GM21360 (cell line): ENCODE measurements at regions not wholly inside any gene's neighbourhood (a gene's known extent, or its start where the extent isn't known, plus 50 kb on each side); places are given as distances from the start of the nearest gene placed in this dataset.
"Not testable (repeated sequence)": the region's sequence is repeated elsewhere in the genome, so short reads cannot be mapped to it uniquely, and the experiment has no call there.

ENCODE experiments used
- ATAC-seq: cut with Tn5 transposase; IDR thresholded peaks from one replicate; pipeline ENCODE4 v1.9.1; 2021; ENCODE audit warnings: mild to moderate bottlenecking, moderate library complexity; ENCODE audit not compliant: unreplicated experiment

DNA sequence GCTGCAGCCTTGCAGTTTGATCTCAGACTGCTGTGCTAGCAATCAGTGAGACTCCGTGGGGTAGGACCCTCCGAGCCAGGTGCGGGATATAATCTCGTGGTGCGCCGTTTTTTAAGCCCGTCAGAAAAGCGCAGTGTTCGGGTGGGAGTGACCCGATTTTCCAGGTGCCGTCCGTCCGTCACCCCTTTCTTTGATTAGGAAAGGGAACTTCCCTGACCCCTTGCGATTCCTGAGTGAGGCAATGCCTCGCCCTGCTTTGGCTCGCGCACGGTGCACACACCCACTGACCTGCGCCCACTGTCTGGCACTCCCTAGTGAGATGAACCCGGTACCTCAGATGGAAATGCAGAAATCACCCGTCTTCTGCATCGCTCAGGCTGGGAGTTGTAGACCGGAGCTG, 203.2 kb downstream of the SNCAIP start:
- not testable (repeated sequence) for ATAC-seq

DNA sequence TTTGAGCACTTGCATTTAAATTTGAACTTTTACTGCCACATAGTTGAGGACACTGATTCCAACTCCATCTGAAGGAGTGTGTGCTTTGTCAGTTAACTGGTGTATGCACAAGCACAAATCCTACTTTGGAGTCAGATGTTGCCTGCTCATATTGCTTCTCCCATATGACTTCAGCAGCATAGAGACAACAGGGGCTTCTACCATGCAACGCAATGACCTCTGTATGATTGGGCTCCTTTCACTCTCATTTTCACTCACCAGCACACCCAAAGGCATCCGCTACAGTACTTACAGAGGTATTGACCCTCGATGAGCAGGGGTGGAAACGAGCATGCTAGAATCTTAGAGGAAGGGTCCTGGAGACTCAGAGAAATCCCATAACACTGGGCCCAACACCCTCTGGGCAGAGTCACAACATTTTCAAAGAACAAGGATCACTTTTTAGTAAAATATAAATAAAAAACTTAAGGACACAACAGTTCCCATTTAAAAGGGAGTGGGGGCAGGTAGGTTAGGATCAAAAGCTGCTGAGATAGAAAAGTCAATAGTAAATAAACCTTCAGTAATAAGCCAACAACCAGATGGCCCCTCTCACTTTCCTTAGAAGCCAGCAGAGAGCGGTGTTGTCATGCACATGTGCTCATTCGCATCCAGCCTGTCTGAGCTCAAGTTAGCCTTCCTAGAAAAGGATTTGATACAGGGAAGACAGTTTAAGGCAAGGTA, 203.8 kb downstream of the SNCAIP start:
- ATAC-seq: peak; percentile 81

DNA sequence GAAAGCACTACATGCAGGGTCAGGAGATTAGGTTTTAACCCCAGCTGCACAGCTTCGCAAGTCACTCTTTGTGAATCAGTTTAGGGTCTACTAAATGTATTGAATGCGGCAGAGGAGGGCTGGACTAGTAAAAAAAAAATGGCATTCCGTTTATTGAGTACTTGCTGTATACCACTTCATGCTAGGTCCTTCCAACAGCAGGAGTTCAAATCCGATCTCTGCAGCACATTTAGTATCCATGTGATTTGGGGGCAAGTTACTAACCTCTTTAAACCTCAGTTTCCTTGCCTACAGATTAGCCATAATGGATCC, 204.4 kb downstream of the SNCAIP start:
- ATAC-seq: no peak

DNA sequence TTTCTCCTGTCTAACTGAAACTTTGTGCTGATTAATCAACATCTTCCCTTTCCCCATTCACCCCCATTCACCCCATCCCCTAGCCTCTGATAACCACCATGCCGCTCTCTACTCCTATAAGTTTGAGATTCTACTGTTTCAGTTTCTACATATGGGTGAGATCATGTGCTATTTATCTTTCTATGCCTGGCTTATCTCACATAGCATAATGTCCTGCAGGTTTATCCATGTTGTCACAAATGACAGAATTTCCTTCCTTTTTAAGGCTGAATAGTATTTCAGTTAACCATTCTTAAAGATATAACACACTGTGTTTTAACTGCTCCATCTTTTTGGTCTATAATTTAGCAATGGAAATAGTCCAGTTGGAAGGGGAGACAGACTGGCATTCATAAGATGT, 205.1 kb downstream of the SNCAIP start:
- ATAC-seq: no peak

DNA sequence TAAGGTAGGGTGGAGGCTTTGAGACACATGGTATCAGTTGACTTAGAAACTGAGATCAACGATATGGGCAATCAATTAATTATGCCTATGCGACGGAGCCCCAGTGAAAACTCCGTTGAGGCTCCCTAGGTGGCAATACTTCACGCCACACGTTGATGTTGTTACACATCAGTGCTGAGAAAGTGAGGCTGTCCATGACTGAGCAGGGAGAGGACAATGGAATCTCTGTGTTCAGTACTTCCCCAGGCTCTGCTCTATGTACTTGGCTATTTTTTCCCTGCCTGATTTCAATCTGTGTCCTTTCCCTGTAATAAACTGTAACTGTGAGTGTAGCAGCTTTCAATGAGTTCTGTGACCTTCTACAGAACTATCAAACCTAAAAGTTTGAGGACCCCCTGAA, 211.7 kb downstream of the SNCAIP start:
- no peak for ATAC-seq

DNA sequence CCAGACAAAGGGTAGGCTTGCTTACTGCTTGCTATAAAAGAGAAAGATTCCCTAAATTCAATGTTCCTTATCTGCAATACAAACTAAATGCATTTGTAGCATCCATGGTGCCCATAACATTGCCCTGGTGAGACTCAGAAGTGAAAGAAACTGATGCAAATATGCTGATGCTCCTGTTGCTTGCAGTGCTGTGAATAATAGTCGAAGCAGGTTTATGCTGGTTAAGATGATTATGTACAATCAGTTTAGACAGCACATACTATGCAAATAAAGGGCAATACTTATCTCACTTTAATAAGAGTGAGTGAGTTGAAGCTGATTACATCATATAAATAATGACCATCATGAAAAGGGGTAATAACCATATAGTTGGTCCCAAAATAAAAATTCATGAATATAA, 215.5 kb downstream of the SNCAIP start:
- no peak for ATAC-seq

DNA sequence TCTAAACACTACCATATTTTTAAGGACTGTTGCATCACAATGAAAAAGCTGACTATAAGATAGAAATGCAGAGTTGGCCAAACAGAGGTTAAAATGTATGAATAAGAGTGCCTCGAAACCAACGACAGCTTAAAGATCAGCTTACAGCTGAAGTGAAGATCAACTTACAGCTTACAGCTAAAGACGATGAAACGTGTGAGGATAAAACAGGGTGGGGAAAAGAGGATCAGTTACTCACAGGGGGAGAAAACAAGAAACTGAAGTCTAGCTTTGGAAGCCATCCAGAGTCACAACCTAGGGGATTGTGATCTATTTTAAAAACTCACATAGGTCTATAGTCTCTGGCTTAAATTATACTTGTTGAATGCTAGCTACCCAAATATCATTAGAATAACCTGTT, 220.0 kb downstream of the SNCAIP start:
- ATAC-seq: no peak

DNA sequence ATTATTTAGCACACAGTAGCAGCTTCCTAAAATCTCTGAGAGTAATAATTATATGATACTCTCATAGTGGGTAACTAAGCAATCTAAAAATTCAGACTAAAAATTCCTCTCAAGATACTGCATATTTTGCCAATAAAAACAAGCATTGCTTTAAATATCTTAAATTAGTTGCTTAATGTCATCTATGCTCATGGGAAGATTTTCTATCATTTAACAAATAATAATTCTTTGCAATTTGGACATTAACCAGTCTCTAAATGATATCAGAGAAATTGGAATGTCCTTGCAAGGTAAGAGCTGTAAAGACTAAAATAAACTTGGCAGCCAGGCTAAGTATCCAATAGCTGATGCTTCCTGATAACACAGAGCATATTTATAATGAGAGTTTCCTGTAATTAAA, 221.8 kb downstream of the SNCAIP start:
- no peak for ATAC-seq

DNA sequence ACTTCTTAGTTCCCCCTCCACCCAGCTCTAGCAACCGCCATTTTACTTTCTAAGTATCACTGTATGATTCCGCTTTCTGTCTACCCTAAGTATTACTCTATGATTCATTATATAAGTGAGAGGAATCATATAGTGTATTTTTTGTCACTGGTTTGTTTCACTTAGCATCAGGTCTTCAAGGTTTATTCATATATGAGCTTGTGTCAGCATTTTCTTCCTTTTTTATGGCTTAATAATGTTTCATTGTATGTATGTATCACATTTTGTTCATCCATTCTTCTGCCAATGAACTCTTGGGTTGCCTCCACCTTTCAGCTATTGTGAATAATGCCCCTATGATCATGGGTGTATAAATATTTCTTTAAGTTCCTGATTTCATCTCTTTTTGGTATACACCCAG, 222.8 kb downstream of the SNCAIP start:
- ATAC-seq: no peak

DNA sequence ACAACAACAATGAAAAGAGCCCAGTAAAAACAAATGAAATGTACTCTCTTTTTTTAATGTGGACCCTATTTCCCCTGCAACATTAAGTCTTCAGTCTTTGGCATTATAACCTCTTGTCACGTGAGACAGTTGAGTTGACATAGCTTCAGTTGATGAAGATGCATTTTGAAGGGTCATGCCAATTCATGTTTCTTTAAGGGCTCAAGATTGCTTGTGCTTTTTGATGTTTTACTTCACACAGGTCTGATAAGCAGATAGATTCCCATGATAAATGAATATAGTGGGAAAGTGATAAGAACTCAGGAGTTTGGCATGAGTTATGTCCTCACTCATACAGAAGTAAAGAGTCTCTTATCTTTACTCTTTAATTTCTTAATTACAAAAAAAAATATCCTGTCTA, 229.4 kb downstream of the SNCAIP start:
- no peak for ATAC-seq

DNA sequence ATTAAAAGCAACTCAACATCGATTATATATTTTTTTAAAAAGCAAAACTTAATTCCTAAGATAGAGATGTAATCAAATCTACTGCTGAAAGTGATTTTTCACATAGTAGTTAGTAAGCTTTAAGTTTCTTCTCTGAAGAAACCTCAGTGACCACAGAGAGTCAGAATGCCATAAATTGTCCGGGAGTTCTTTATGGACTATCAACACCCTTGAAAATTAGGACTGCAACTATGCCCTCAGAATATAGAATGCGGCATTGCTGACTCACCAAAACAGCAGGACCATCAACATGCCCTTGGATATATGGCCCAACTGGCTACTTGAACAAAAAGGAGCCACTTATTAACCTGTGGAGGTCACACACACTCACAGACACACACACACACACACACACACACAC, 228.9 kb upstream of the SNX2 start:
- ATAC-seq: no peak

DNA sequence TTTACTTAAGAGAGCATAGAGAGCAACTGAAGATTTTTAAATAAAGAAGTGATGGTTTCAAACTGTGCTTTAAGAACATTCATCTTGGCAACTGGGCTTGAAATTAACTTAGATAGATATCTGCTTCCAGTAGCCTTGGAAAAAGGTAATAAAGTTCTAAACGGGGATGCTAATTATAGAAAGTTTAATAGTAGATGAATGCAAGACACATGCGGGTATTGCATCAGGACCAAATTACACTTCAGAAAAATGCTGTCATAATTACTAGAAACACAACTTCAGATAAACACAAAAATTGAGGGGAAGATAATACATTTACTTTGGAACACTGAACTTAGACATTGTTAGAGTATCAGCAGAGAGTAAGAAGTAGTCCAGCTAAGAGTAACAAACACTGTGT, 227.7 kb upstream of the SNX2 start:
- ATAC-seq: no peak

DNA sequence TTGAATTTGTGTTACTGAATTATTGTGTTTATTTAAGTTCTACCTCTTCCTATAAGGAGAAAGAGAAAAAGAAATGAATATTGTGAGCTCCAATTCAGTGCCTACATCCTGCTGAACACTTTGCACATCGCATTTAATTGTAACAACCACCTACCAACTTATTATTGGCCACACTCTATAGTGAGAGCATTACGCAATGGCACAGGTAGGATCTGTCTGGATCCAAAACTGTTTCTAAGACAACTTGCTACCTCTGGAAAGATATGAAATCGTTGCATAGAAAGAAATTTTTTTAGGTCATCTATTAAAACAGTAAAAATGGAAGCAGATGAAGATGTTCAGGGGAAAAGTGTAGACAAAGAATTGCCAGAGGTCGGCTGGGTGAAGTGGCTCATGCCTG, 227.2 kb upstream of the SNX2 start:
- ATAC-seq: no peak

DNA sequence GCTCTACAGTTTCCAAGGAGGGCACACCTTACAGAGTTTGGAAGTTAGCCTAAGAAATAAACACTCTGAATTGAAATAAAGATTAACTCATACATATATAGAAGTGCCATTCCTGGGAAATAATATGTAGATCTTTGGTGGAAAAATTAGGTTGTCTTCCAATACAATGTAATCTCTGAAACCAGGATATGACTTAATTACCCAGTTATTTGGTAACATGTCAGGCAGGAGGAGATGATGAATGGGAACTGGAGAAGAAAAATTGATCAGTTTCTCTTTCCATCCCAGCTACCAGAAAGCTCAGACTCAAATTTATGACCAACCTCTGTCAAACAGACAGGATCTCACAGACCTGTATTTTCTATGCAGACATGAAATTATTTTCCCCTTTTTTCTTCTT, 215.2 kb upstream of the SNX2 start:
- no peak for ATAC-seq

DNA sequence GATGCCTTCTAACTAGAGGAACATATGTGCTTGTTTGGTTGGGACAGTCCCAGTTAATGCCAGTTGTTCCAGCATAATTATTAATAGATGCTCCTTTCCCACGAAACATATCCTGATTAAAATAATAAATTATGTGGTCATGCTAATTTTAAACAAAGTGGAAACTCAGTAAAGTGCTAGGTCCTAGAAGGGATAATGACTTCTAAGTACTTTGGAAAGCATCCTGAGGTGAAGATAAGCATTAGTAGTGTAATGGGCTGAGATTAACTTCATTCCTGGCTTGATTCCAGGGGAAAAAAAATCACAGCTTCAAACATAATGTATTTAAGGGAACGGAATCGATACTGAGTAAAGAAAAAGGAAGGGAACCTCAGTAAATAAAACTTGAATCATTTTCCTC, 213.7 kb upstream of the SNX2 start:
- ATAC-seq: no peak

DNA sequence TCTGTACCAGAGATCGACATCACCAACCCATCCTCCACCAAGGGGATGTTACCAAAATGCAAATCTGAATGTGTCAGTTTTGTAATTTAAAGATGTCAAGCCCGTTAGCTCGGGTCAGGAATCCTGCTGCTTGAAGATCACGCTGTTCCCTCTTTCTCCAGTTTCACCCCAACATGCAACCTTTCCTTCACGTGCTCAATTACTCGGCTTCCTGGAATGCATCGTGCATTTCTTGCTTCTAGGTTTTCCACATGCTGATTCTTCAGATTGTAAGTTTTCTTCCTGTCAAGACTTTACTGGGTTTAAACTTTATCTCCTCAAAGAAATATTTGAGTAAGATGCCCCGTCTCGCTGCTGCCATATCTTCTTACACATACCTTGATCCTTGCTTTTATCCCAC, 209.5 kb upstream of the SNX2 start:
- no peak for ATAC-seq

DNA sequence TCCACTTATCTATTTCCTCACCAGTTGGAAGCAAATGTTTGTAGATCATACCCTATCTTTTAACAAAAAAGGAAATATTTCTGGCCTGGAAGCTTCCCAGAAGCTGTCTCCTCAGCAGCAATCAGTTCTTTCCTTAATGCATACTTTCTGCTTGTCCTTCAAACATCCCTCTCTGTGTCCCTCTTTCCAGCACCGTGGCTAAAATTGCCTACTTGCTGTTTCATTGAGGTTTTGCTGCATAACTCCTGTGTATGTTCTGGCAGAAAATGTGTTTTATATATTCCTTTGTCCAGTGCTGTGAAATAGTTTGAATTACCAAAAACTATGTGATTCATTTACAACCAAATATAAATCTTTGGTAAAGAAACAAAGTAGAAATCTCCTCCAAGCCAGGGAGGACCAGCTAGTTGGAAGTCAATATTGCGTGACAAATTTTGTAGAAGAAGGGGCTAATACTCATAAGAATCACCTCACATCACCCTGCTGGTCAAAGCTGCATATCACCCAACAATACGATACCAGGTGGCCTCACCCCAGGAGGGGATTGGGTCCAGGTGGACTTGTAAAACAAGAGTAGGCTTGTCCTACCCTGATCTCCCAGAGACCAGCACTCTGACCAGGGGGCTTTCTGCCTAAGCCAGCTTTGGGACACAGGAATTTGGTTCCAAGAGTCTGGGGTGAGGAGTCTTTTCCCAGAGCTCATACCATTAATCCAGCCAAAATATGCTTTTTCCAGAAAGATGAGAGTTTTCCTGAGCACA, 198.4 kb upstream of the SNX2 start:
- ATAC-seq: no peak

DNA sequence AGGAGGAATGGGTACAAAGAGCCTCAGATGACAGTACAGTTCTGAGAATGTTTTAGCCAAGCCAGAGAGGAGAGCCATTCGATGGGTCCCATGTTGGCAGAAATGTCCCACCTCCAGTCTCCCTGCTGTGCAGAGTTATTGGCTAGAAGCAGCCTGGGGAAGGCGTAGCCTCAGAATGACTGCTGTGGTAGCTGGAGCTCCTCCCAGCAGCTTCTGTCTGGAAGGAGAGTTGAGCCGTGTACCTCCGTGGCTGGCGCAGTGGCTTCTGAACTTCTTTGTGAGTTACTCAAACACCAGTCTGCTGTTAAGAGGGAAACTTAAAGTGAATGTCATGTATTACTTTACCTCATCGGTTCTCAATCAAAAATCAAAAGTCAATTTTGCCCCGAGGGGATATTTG, 193.3 kb upstream of the SNX2 start:
- ATAC-seq: no peak

DNA sequence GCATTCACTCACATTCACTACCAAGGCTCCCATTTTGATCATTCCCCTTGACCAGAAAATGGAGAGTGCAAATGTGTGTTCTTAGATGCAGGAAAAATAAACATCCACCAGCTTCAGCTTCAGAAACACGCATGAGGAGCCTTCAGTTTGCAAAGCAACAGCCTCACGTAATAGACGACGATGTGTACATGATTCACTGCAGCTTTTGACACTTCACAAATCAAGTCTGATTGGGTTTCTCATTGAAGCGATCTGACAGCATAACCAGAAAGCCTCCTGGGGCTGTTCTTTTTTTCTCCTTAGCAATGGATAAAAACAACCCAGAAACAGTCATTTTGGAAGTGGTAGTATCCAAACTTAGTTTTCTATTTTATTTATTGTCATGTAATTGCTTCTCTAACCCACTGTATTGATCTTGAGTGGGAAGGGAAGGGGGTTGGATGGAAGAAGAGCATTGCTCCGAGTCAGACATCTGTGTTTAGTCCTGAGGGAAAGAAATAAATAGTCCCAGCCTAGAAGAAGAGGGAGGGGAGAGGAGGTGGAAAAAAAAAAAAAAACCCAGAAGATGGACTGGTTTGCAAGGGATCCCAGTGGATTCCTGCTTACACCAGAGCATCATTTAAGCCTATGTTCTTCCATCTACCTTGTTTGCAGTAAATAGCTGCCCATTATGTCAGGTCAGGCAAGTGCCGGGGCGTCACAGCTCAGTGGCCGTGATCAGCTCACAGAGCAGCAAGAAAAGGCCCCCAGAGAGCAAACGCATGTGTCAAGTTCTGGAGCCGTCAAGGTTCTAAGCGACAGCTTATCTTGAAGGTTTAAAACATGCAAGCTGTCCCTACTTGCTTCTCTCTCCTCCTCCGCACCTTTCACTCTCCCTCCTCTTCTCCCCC, 190.2 kb upstream of the SNX2 start:
- ATAC-seq: no peak

DNA sequence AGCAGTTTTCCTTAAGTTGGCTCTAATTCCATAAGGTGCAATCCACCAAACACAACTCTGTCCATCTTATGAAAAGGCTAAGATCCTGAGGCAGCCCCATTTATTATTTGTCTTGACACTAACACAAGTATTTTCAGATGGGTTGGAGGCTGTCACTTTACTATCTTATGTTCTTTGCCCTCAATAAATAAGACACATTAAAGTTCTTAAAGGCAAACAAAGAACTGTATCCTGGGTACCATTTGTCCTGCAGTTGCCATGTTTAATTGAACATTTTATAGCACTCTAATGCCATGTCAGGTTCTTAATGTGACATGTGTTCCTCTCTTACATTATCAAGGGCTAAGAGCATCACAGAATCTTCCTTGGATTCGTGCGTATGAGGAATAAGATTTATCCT, 189.5 kb upstream of the SNX2 start:
- ATAC-seq: no peak

DNA sequence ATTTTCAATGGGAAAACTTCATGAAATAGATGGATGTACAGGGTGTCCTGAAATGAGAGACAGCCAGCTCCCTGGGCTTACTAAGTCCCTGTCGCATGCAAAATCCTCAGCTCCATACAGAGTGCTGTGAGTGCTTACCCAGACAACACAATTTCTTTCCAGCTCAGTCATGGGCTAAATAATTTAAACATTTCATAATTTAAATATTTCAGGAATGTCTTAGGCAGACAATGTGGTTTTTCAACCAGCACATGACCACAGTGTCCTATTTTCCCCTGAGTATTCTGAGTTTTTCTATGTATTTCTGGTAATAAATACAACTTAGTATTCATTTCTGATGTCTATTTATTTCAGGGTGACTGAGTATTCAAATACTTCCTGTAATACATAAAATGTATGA, 188.5 kb upstream of the SNX2 start:
- ATAC-seq: no peak

DNA sequence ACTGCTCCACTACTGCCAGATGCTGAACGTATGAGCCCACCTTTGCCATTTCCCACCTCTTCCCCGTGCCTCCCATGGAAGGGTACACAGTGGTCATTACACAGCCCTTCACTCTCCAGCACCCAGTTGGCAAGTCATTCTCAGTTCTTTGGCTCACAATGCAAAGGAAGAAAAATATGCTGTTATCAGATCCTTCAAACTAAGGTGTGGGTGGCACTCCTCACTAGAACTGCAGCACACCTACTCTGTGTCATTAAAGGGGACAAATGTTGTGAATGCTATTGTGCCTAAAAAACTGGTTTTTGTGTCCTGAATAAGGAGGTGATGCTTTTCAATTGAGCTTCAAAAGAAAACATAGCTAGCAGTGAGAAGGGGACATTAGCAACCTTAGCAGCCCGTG, 183.1 kb upstream of the SNX2 start:
- ATAC-seq: no peak
